ENCODE measurements at regions not wholly inside any gene's neighbourhood (a gene's known extent, or its start where the extent isn't known, plus 50 kb on each side); places are given as distances from the start of the nearest gene placed in this dataset.

DNA sequence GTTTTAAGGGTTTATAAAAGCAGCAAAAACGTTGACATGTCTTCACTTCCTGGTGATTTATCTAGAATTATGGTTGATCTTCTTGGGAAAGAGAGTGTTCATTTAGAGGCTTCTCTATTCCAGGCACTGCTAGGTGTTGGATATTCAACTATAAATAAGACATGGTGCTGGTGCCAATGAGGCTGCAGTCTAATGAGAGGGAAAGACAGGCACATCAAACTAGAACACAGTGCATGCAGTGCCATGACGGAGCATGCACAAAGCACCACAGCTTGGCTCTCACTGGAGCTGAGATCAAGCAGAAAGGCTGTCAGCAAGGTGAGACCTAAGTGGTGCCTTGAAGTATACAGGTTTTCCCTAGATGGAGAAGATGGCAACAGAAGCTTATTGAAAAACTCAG is 126.5 kb downstream of the RMI1 start:
- no peak overlapping the region for H3K27ac ChIP-seq

DNA sequence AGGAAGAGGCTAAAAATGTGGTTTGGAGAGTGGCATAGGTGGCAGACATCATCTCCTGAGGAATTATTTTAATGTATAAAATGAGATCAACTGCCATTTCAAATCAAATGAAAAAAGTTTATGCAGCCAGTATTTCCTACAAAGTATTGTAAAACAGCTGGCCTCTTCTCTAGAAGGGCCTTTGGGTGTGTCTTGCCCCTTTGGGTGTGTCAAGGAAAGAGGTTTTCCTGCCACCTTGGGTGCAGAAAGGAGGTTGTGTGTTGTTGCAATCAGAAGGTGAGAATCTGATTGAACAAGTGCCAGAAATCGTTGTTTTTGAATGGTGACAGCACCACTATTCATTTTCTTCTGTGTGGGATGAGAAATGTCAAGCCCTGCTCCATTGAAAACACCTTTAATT is 127.4 kb downstream of the RMI1 start:
- TF ChIP-seq, protein P1, sequence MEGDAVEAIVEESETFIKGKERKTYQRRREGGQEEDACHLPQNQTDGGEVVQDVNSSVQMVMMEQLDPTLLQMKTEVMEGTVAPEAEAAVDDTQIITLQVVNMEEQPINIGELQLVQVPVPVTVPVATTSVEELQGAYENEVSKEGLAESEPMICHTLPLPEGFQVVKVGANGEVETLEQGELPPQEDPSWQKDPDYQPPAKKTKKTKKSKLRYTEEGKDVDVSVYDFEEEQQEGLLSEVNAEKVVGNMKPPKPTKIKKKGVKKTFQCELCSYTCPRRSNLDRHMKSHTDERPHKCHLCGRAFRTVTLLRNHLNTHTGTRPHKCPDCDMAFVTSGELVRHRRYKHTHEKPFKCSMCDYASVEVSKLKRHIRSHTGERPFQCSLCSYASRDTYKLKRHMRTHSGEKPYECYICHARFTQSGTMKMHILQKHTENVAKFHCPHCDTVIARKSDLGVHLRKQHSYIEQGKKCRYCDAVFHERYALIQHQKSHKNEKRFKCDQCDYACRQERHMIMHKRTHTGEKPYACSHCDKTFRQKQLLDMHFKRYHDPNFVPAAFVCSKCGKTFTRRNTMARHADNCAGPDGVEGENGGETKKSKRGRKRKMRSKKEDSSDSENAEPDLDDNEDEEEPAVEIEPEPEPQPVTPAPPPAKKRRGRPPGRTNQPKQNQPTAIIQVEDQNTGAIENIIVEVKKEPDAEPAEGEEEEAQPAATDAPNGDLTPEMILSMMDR (conservative IDR thresholded peaks at IDR 0.05): no peak
- no peak overlapping the region for H3K27ac ChIP-seq

More for the DNA sequence above, 126.5 kb downstream of the RMI1 start:
- TF ChIP-seq, protein P1 (conservative IDR thresholded peaks at IDR 0.05): no peak

DNA sequence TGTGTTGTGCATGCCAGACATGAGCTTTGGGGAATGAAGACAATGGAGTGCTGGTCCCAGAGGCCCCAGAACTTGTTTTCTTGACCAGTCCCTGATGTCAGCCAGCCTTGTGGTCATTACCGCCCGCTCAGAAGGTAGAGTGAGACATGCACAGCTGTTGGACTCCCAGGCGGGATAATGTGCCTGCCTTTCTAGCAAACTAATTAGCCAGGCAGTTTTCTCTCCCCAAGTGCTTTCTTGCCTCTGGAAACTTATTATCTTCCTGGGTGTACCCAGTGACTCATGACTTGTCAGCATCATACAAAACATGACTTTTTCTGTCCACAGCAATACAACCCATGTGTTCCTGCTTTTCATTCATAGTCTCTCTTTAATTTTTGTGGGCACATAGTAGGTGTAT is 131.1 kb downstream of the RMI1 start:
- H3K27ac ChIP-seq: no peak overlapping the region
- TF ChIP-seq, protein P1 (conservative IDR thresholded peaks at IDR 0.05): no peak

DNA sequence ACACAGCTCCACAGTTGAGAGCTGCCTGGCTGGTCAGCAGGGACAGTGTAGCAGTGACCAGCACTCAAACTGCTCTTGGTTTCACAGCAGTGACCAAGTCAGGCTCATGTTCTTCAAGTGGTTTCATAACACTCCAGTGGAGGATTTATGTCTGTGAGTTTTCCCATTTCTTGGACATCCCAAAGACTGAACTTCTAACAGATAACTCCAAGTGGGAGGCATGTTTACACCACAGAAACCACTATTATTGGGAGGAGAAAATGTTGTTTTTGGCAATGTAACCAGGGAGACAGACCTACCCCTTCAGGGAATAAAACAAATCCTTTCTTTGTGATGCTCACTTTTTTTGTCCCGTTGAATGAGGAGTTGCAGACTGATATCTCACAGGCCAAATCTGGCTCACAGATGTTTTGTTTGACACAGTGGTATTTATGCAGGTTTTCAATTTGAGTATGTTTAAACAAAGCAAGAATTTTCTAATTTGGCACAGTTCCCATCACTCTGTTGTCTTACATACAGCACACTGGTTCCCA is 141.5 kb downstream of the RMI1 start:
- no peak overlapping the region for H3K27ac ChIP-seq
- TF ChIP-seq, protein P1 (conservative IDR thresholded peaks at IDR 0.05): no peak

DNA sequence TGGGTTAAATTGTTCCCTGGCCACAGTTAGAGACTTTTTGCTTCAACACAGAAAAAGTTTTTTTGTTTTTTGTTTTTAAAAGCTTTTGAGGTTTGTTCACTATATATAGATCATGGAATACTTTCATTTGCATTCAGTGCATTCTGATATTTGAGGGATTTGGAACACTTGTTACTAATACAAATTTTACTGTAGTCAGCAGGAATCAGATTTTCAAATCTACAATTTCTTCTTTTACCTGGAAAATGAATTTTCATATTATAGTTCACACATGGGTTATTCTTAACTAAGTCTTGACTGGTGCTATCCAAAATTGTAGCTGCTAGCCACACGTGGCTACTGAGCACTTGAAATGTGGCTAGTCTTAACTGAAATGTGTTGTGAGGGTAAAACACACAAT is 142.0 kb downstream of the RMI1 start:
- no peak overlapping the region for H3K27ac ChIP-seq
- TF ChIP-seq, protein P1 (conservative IDR thresholded peaks at IDR 0.05): no peak

DNA sequence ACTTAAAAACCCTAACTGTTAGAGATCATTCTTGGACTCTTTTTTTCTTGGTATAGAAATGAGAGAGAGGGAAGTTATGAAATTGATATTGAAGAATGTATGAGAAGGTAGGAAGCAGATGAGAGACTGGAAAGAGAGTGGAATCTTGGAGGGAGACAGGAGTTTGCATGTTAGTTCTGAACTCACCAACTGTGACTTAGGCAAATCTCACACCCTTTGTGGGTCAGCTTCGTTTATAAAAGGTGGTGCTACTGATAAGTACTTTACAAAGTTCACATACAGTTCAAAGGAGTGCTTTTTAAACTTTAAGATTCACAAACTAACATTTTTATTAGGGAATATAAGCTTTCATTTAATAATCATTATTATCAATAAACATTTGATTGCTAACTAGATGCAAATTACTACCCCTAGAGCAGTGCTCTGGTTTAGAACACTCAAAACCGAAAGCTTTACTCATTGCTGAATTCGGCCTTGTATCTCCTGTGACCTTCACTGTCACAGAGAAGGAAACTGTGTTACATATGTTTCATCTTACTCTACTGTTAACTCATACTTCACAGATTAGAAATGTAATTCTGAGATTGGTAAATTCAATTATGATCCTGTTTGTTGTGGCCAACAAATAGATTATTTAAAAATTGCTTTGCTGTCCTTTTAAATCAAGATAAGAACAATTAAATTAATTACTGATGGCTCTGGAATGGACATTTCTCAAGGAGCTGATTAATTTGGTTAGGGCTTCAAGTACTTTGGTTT is 143.2 kb downstream of the RMI1 start:
- no peak overlapping the region for H3K27ac ChIP-seq
- TF ChIP-seq, protein P1 (conservative IDR thresholded peaks at IDR 0.05): no peak

DNA sequence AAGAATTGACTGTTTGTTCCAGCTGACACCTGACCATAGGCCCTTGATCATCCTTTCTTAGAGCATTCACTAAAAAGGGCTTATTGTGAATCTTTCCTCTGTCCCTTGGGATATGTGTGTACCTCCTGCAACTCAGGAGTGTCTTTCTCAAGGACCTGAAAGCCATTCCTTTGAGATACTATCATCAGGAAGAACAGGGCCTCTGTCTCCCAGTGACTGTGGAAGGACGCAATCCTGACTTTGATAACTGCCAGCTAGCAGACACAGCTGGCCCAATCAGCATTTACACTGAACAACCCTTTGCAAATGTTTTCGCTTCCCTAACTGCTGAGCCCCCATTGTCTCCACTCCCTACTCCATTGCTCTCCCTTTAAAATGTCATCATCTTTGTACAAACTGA is 144.4 kb downstream of the RMI1 start:
- TF ChIP-seq, protein P1 (conservative IDR thresholded peaks at IDR 0.05): no peak
- H3K27ac ChIP-seq: no peak overlapping the region
